Esophagus squamous epithelium (tissue), 5 donors: ENCODE measurements at regions not wholly inside any gene's neighbourhood (a gene's known extent, or its start where the extent isn't known, plus 50 kb on each side); places are given as distances from the start of the nearest gene placed in this dataset.

Experiments
- DNase-seq: peaks from one replicate; lab custom pipeline; 2025; lab: John Stamatoyannopoulos, UW
- H3K27ac ChIP-seq, 4 donors: fragments of 200-600 bp; sonication (generic); one replicate each; pipeline ENCODE4 v1.5.1; 2016 to 2019; ENCODE audit warnings: mild to moderate bottlenecking in 1 of 4
- H3K27me3 ChIP-seq, 4 donors: fragments of 200-600 bp; sonication (generic); 1 replicate in 3 of 4; 2 replicates in 1 of 4; pipeline versions ENCODE4 v1.5.1 to v1.6.0; 2017 to 2021; ENCODE audit warnings: antibody characterized with exemption in 1 of 4
- H3K36me3 ChIP-seq, 3 donors: fragments of 200-600 bp; sonication (generic); one replicate each; pipeline ENCODE4 v1.5.1; 2016 to 2019
- H3K4me1 ChIP-seq, 3 donors: fragments of 200-600 bp; sonication (generic); one replicate each; pipeline ENCODE4 v1.5.1; 2017 to 2019
- H3K4me3 ChIP-seq, 4 donors: fragments of 200-600 bp; sonication (generic); 1 replicate in 3 of 4; 2 replicates in 1 of 4; pipeline ENCODE4 v1.5.1; 2016 to 2019; ENCODE audit warnings: mild to moderate bottlenecking in 2 of 4, moderate library complexity in 1 of 4
- H3K9me3 ChIP-seq, 3 donors: fragments of 200-600 bp; sonication (generic); one replicate each; pipeline ENCODE4 v1.5.1; 2016 to 2019
- CTCF ChIP-seq, 6 experiments: fragments of 450-650 bp in 4 of 6; fragments of 200-600 bp in 2 of 6; sonication (generic) in 2 of 6; IDR thresholded peaks; one replicate each; pipeline ENCODE4 v1.5.1; 2016 to 2019; ENCODE audit warnings: antibody characterized with exemption in 6 of 6, mild to moderate bottlenecking in 4 of 6, moderate library complexity in 4 of 6
- POLR2A ChIP-seq, 4 donors: fragments of 450-650 bp; IDR thresholded peaks; one replicate each; pipeline ENCODE4 v1.6.1; 2017; ENCODE audit warnings: antibody characterized with exemption in 4 of 4, mild to moderate bottlenecking in 4 of 4, moderate library complexity in 3 of 4
- WGBS, 2 donors: methylation state at CpG; one replicate each; pipeline ENCODE4 v1.1.5; 2018; 5-methylcytosine and 5-hydroxymethylcytosine counted together
- intact Hi-C: fragments of 100-400 bp; cut with DNase I; formaldehyde crosslinking; loops from one replicate; pipeline ENCODE4 v1.15.0; 2022
- donor health status: DM: yes; HTN: yes; CAD: no.

- DNase-seq: no peak
- no peaks in the 10 kb centered on the region for H3K9me3 ChIP-seq
- no peaks in the 10 kb centered on the region for H3K4me1 ChIP-seq
- no peak overlapping the region for H3K4me3 ChIP-seq
- H3K27ac ChIP-seq: no peak overlapping the region
- no peaks in the 10 kb centered on the region for H3K36me3 ChIP-seq
- TF ChIP-seq CTCF (IDR thresholded peaks at IDR 0.05) (no peak), POLR2A (IDR thresholded peaks at IDR 0.05) (no peak)
- intact Hi-C loops: no loop called here
- no peaks in the 10 kb centered on the region for H3K27me3 ChIP-seq
- WGBS, 2 donors: 63 to 93% methylated on average over 2 of the region's 2 CpGs
Measured at GRCh38 chr1:227395426-227396028, 77.2 kb upstream of the CDC42BPA start.

GRCh38 chr1:227392984-227393764 is 74.9 kb upstream of the CDC42BPA start:
- 54 to 90% methylated on average over 3 of the region's 3 CpGs for WGBS, 2 donors
- no peak for TF ChIP-seq POLR2A (IDR thresholded peaks at IDR 0.05)
- no peak for TF ChIP-seq CTCF (IDR thresholded peaks at IDR 0.05)

GRCh38 chr1:227391879-227392278 is 73.6 kb upstream of the CDC42BPA start:
- intact Hi-C loops: no loop called here
- Histone ChIP-seq H3K27me3 (no peaks in the 10 kb centered on the region), H3K36me3 (no peaks in the 10 kb centered on the region), H3K27ac (no peak overlapping the region), H3K9me3 (no peaks in the 10 kb centered on the region), H3K4me1 (peaks cover 0 to 4% (median 0%) of the 10 kb centered on the region in 3 donors), H3K4me3 (no peak overlapping the region)
- TF ChIP-seq CTCF (IDR thresholded peaks at IDR 0.05): no peak
- no peak for TF ChIP-seq POLR2A (IDR thresholded peaks at IDR 0.05)
- DNase-seq: no peak
- WGBS, 2 donors: 46 to 48% methylated on average over 4 of the region's 4 CpGs

More at GRCh38 chr1:227392984-227393764, 74.9 kb upstream of the CDC42BPA start:
- no peak overlapping the region for H3K27ac ChIP-seq
- no peaks in the 10 kb centered on the region for H3K27me3 ChIP-seq
- no peak for DNase-seq
- no peaks in the 10 kb centered on the region for H3K36me3 ChIP-seq
- H3K9me3 ChIP-seq: no peaks in the 10 kb centered on the region
- intact Hi-C loops: no loop called here
- no peak overlapping the region for H3K4me3 ChIP-seq
- H3K4me1 ChIP-seq: peaks cover 0 to 4% (median 0%) of the 10 kb centered on the region in 3 donors

- TF ChIP-seq CTCF (IDR thresholded peaks at IDR 0.05) (no peak), POLR2A (IDR thresholded peaks at IDR 0.05) (no peak)
- no peaks in the 10 kb centered on the region for H3K9me3 ChIP-seq
- H3K27ac ChIP-seq: no peak overlapping the region
- no peak for DNase-seq
- intact Hi-C loops: no loop called here
- no peak overlapping the region for H3K4me3 ChIP-seq
- H3K27me3 ChIP-seq: no peaks in the 10 kb centered on the region
- H3K36me3 ChIP-seq: no peaks in the 10 kb centered on the region
- WGBS, 2 donors: 81 to 85% methylated on average over 4 of the region's 4 CpGs
- H3K4me1 ChIP-seq: peaks cover 0 to 4% (median 0%) of the 10 kb centered on the region in 3 donors
Measured at GRCh38 chr1:227391211-227391610, 72.9 kb upstream of the CDC42BPA start.

- Histone ChIP-seq H3K4me1 (peaks cover 0 to 4% (median 0%) of the 10 kb centered on the region in 3 donors), H3K36me3 (no peaks in the 10 kb centered on the region), H3K4me3 (no peak overlapping the region), H3K27me3 (no peaks in the 10 kb centered on the region), H3K27ac (no peak overlapping the region), H3K9me3 (no peaks in the 10 kb centered on the region)
- 60 to 74% methylated on average over 2 of the region's 2 CpGs for WGBS, 2 donors
- no peak for TF ChIP-seq CTCF (IDR thresholded peaks at IDR 0.05)
- no peak for TF ChIP-seq POLR2A (IDR thresholded peaks at IDR 0.05)
- intact Hi-C loops: no loop called here
- DNase-seq: no peak
Measured at GRCh38 chr1:227390525-227390924, 72.2 kb upstream of the CDC42BPA start.
